AG04449 (cell line): ENCODE measurements at regions not wholly inside any gene's neighbourhood (a gene's known extent, or its start where the extent isn't known, plus 50 kb on each side); places are given as distances from the start of the nearest gene placed in this dataset.

ENCODE experiments used
- CTCF ChIA-PET: fragments of 350-600 bp; formaldehyde crosslinking; extraction: SDS; loops from one replicate; lab custom pipeline; 2021; ENCODE audit warnings: antibody characterized with exemption; lab: Yijun Ruan, JAX
- POLR2A ChIA-PET: fragments of 400-600, 350-600 bp; formaldehyde crosslinking; extraction: SDS; loops from one replicate; lab custom pipeline; 2020; ENCODE audit warnings: antibody characterized with exemption, inconsistent platforms; lab: Yijun Ruan, JAX
- DNase-seq: peaks from one replicate; pipeline ENCODE4 v3.0.0-alpha.2; 2010; ENCODE audit warnings: low read depth, low spot score
- H3K4me3 ChIP-seq: 2 replicates; pipeline ENCODE4 v1.5.1; 2011; ENCODE audit warnings: low read depth, mild to moderate bottlenecking, control low read depth, low read length
- TF ChIP-seq, protein P1 (sequence below): IDR thresholded peaks from one replicate; pipeline ENCODE4 v1.5.1; 2011; ENCODE audit warnings: mild to moderate bottlenecking, moderate library complexity, low read length, control low read depth, inconsistent platforms; ENCODE audit not compliant: insufficient read depth; ENCODE audit errors: missing control alignments

DNA sequence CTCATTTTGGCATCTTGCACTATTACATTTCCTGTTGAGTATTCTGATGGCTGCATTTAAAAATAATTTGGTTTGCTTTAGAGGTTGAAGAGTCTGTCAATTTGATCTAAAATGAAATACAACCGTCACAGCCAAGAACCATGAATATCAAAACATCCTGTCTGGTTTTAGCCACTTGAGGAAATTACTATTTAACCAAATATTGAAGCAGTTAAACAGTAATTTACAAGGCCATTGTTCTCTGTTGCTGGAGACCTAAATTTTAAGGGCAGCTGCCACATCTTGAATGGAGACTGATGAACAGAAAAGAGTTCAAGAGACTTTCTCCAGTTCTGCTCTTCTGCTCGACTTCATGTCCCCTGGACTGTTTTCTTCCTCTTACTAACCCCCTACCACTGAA, 549.4 kb downstream of the LRRC70 start:
- H3K4me3 ChIP-seq = no peak overlapping the region
- CTCF ChIA-PET = no interaction called here
- TF ChIP-seq, protein P1, sequence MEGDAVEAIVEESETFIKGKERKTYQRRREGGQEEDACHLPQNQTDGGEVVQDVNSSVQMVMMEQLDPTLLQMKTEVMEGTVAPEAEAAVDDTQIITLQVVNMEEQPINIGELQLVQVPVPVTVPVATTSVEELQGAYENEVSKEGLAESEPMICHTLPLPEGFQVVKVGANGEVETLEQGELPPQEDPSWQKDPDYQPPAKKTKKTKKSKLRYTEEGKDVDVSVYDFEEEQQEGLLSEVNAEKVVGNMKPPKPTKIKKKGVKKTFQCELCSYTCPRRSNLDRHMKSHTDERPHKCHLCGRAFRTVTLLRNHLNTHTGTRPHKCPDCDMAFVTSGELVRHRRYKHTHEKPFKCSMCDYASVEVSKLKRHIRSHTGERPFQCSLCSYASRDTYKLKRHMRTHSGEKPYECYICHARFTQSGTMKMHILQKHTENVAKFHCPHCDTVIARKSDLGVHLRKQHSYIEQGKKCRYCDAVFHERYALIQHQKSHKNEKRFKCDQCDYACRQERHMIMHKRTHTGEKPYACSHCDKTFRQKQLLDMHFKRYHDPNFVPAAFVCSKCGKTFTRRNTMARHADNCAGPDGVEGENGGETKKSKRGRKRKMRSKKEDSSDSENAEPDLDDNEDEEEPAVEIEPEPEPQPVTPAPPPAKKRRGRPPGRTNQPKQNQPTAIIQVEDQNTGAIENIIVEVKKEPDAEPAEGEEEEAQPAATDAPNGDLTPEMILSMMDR = no peak
- DNase-seq = no peak
- POLR2A ChIA-PET = no interaction called here

DNA sequence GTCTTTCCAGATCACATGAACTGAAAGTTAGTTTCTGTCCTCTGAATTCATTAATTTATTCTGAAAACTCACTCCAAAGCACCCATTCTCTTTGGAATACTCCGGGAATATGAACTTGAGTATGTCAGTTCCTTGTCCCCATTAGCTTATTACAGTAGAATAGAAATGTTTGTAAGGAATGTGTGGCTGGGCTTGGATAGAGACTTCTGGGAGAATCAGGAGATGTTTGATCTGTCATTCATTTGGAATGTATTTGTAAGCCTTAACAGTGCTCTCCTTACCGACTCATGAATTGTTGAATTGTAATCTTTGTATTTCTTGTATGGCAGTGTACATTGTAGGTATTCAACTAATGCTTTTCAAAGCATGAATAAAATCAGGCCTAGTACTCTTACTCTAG, 548.4 kb downstream of the LRRC70 start:
- DNase-seq = no peak
- H3K4me3 ChIP-seq = no peak overlapping the region
- ChIA-PET POLR2A (no interaction called here), CTCF (no interaction called here)
- TF ChIP-seq, protein P1 = no peak

DNA sequence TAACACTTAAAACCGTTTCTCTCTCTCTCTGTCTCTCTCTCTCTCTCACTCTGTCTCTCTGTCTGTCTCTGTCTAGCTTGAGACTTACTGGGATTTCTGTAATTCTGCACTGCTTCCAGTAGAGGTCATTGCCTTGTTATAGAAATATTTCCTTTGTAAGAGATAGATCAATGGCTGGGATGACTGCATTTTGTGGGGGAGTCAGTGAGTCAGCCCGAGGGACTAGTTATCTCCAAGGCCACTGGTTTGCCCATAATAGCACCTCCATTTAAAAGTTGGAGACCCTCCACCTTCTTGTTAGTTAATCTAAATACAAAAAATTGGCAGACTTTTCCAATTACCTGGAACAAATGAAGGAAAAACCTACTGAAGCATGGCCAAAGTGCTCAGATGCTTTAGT, 547.2 kb downstream of the LRRC70 start:
- no peak overlapping the region for H3K4me3 ChIP-seq
- TF ChIP-seq, protein P1 = peak; percentile 4
- no peak for DNase-seq
- ChIA-PET POLR2A (no interaction called here), CTCF (no interaction called here)

DNA sequence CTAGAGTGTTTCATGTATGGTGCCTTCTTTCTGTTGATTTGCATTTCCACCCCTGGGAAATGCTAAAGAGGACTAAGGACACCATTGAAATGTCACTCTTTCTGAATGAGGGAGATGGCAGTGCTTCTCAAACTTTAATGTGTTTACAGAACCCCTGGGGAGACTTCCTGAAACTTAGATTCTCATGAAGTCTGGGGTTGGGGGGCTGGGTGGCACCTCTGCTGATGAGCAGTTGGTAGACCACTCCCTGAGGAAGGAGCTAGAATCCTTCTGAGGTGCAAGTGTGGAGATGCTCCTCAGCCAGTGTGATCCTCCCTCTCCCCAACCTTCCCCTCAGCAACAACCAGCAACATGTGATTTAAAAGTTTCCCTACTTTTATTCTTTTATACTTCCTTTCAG, 546.8 kb downstream of the LRRC70 start:
- TF ChIP-seq, protein P1 = no peak
- ChIA-PET CTCF (no interaction called here), POLR2A (no interaction called here)
- no peak for DNase-seq
- no peak overlapping the region for H3K4me3 ChIP-seq

DNA sequence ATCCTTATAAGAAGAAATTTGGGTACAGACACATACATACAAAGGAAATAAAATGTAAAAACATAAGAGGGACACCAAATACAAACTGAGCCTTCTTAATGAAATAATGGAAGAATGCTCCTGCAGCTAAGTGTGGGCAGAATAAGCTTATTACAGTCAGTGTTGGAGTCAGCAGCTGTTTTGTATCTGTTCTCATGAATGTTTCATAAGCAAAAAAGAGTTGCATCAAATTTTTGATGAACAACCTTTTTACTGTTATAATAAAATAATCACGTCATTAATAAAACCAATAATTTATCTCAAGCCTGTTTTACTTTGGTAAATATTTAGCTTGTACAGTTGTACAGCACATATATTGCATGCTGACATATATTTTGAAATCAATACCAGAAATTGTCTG, 545.6 kb downstream of the LRRC70 start:
- DNase-seq = no peak
- TF ChIP-seq, protein P1 = no peak
- ChIA-PET CTCF (no interaction called here), POLR2A (no interaction called here)
- no peak overlapping the region for H3K4me3 ChIP-seq

DNA sequence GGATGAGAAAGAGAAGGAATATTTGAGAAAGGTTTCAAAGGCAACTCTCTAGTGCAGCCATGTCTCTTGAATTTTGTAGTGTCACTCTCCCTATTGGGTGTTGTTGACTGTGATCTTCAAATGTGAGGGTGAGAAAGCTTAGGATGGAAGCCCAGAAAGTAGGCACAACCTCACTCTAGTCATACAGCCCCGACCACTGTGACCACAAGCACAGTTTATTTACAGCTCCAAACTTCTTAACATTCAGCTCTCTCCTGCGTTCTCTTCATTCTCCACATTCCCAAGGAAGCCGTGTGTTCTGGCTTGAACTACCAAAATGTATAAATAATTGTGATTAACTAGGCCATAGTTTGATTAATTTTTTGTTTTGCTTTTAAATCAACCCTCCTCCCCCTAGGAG, 542.9 kb downstream of the LRRC70 start:
- TF ChIP-seq, protein P1 = no peak
- DNase-seq = no peak
- H3K4me3 ChIP-seq = no peak overlapping the region
- POLR2A ChIA-PET = no interaction called here
- CTCF ChIA-PET = no interaction called here
